HG02970 (cell line): ENCODE measurements at regions not wholly inside any gene's neighbourhood (a gene's known extent, or its start where the extent isn't known, plus 50 kb on each side); places are given as distances from the start of the nearest gene placed in this dataset.

Experiments
- ATAC-seq: cut with Tn5 transposase; IDR thresholded peaks from one replicate; pipeline ENCODE4 v1.9.1; 2021; ENCODE audit warnings: mild to moderate bottlenecking, moderate library complexity, moderate number of reproducible peaks; ENCODE audit not compliant: unreplicated experiment, low FRiP score

- ATAC-seq, result no peak
These were observed 104.2 kb downstream of the SEC61B start for GRCh38 chr9:99326112-99326916.

DNA sequence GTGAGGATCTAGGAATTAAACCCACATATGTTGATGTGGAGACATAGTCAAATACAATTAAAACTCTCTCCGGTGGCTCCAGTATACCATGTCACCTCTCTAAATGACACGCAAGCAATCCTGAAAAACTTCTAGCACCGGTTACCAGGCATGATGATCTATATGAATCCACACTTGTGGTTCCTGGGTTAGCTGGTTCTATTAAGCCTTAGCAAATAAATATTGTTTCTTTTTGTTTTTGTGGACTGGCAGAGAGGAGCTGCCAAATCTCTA lies 104.8 kb downstream of the SEC61B start:
- no peak for ATAC-seq

DNA sequence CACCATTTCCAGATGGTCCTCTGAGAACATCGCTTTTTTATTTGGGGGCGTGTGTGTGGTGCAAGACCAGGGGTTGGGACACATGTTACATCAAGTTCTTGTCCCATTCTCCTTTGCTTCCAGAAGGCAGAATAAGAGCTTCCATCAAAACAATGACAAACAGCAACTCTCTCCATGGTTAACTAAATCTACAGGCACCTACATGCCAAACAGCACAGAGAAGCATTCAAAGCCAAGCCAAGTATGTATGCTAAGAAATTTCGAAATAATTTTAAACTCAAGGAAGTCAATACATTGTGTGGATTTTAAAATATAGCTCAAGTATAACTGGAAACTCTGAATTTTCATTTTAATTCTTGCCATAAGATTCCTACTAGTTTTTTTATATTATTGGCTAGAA lies 105.6 kb downstream of the SEC61B start:
- no peak for ATAC-seq

GRCh38 chr9:99335280-99335679 lies 113.2 kb downstream of the SEC61B start:
- no peak for ATAC-seq

GRCh38 chr9:99336005-99336404 lies 113.9 kb downstream of the SEC61B start:
- ATAC-seq, result no peak

DNA sequence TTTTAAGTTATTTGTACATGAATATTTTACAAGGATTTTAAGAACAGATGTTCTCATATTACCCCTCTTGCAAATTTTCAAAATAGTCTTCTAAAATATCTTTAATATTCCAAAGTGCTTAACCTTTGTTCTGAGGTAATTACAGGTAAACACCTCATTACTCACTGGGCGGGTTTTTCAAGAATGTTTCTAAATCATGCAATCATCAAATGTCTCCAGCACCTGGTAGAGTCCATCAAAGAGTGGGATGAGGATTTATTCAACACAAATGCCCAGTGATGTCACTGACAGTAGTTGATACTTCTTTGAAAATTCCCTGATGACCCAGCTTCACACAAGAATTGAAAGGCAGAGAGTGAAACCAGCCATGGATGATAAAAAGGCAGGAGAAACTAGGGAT lies 114.4 kb downstream of the SEC61B start:
- ATAC-seq, result no peak

- no peak for ATAC-seq
These were observed 118.2 kb downstream of the SEC61B start for GRCh38 chr9:99340281-99340680.

- no peak for ATAC-seq
These were observed 119.6 kb downstream of the SEC61B start for GRCh38 chr9:99341686-99342085.

GRCh38 chr9:99345451-99345850 lies 123.4 kb downstream of the SEC61B start:
- ATAC-seq, result no peak

GRCh38 chr9:99345942-99346341 lies 123.9 kb downstream of the SEC61B start:
- ATAC-seq, result no peak

DNA sequence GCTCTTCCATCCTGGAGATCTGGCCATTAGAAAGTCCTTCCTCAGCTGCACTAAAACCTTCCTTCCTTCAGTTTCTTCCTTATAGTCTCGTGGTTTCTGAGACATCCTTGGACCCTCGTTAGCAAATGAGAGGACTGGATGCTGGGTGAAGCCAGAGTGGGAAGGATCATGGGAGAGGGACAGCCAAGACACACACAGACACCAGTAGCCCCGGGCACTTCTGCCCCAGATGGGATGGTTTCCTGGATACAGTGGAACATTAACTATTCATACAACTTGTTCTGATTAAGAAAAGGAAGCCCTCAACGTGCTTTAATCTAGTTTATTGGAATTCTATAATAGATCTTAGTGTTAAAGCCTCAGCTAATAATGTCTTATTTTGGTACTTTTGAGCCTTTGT lies 125.5 kb downstream of the SEC61B start:
- no peak for ATAC-seq

DNA sequence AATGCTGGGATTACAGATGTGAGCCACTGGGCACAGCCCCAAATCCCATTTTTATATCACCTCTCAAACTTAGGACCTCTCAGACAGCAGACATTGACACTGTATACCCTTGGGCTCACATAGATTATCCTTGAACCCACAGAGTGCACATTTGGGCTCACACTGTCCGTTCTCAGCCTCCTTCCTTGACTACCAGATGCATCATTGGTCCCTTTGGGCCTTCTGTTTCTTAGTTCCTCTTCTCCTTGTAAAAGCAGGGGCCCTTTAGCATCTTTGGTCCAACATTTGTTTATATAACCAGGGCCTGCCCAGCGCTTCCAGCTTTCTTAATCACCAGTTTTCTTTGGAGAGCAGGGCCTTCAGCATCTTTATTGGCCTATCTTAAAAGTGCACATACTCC lies 126.2 kb downstream of the SEC61B start:
- no peak for ATAC-seq

DNA sequence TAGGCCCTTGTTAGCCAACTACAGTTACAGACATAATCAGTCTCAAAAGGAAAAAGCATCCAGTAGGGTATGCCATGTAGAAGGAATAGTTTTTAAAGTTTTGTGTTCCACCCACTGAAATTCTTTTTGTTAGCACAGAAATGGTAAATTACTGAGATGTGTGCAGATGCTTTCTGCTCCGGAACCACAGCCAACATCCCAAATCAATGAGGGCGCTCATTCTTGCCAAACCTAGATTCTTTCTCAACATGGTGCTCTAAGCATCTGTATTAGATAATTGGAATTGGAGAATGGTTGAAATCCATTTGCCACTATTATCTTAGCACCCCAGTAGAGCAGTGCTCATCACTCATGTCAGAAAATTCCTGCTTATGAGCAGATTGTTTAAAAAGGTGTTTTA lies 127.8 kb downstream of the SEC61B start:
- no peak for ATAC-seq

DNA sequence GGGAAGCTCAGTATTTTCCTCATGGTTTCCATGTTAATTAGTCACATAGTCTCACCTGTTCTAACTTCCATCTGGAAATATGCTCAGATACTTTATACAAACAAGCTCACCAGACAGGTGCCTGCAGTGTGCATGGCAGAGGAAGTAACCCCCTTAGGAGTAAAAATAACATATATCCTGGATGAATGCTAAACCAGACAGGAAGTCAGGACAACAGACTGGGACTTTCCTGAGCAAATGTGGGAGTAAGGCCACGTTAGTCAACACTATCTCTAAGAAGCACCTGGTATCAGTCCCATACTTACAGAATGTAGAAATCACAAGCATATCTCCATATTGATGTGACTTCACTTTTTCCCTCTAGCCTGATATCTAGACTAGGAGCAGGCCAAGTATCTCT lies 128.4 kb downstream of the SEC61B start:
- ATAC-seq, result no peak

DNA sequence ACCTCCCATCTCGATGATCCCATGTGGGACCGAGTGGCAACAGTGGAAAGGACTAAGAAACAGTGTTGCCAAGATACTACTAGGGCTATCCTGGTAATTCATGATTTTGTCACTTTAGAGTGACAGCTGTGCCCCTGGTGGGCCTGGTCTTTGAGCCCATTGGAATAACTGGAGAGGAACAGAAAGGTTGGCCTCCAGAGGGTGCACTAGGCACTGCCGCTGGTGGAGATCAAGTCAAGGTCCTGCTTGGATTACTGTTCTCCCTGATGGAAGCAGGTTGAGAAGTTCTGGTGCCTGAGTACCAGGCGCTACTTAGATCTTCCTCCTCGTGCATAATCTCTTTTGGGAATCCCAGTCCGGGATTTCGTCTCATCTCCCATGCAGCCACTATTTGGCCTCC lies 129.6 kb downstream of the SEC61B start:
- no peak for ATAC-seq

DNA sequence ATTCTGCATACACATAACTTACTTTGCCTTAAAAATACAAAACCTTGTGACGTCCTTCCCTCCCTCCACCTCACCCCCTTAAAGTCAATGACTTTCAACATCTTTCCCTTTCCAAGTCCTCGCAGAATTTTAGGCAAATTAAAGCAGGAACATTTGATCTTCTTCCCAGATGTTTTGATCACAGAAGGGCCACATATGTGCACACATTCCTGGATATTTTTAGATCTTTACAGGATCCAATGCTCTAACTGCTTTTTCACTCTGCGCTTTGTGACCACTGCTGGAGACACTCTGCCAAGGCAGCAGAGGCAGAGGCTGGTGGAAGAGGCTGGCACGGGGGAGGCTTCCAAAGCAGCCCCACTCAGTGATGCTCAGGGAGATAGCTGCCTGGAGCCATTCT lies 130.7 kb downstream of the SEC61B start:
- ATAC-seq, result no peak

GRCh38 chr9:99353408-99353807 lies 131.3 kb downstream of the SEC61B start:
- no peak for ATAC-seq

DNA sequence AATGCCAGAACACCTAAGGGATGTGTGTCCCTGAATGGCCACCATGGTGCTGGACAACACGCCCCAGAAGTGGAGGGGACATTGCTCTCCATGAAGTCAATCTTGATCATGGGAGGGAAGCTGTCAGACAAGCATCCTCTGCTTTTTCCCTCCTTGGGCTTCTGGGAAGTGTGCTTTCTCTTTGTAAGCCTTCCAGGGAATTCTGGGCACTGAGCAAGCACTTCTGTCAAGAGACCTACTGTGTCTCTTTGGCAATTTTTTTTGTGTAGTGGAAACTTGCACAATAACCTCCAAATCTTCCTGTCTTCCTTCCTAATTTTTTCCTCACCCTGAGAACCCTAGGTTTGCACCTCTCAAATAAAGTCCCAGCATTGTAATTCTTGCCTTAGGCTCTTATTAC lies 132.0 kb downstream of the SEC61B start:
- no peak for ATAC-seq

DNA sequence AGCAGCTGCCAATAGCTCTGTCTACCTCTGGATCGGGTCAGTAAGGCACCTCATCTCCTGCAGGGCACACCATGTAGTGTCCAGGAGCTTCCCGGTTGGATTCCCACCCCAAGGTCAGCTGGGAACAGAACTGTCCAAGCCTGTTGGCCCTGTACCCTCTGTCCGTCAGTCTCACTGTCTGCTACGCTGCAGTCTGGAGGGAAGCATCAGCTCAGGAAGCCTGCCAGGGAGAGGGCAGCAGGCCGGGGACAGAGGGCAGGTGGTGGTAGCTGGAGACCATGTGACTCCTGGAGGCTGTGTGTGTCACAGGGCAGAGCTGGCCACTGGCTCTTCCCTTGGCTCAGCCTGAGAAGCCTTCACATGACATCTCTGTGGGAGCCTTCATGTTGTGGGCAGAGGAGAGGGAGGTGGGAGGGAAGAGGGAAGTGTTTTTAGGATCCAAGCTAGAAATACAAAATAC lies 134.5 kb downstream of the SEC61B start:
- ATAC-seq, result no peak

DNA sequence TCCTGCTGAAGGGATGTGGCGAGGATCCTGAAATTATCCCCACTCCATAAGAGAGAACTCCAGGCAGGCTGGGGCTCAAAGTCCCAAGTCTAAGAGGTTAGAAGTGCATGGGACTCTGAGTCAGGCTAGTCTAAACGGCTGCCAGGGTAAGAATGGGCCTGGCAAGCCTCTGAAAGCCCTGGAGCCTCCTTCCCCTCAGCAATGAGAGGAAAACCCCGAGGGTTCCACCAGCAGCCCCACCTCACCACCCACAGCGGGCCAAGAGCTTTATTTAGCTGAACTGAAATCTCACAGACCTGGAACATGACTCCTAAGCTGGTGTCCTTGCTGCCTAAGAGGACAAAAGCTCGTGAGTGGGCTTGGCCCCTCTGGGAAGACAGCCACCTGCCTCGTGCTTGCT lies 135.5 kb downstream of the SEC61B start:
- ATAC-seq, result no peak

GRCh38 chr9:99358668-99359067 lies 136.6 kb downstream of the SEC61B start:
- no peak for ATAC-seq

DNA sequence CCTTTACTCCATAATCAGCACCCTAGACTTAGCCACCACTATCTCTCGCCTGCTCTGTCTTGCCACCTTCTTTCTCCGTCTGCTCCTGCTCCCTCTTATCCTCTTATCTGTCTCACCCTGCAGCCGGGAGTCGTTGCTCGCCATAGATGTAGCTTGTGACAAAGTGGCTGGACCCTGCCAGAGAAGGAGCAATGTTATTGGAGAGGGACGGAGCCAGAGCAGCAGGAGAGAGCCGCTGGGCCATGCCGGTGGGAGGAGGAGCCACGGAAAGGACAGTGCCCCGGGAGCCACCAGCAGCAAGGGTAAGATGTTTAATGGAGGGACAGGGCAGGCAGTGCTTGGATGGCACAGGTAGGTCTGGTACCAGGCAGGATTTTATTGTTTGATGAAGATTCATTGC lies 137.3 kb downstream of the SEC61B start:
- no peak for ATAC-seq

GRCh38 chr9:99360026-99360425 lies 137.9 kb downstream of the SEC61B start:
- no peak for ATAC-seq
